ENCODE measurements at regions not wholly inside any gene's neighbourhood (a gene's known extent, or its start where the extent isn't known, plus 50 kb on each side); places are given as distances from the start of the nearest gene placed in this dataset.

DNA sequence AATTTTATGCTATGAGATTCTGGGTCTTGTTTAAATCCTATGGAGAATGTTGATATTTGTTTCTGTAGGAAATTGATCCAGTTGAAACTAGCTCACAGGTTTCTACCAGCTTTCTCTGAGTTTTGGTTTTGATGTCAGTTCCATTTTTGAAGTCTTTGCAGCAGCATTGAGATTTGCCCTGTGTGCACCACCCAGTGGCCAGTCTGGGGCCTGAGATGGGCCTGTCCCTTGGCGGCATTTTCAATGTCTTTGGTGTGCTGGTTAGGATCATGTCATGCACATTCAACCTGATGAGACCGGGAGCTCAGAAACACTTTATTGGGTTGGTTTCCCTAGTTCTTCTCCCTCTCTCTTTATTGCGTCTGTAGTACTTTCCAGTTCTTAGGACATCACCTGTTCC is 395.2 kb upstream of the MAP3K7 start:
- TF ChIP-seq, protein P1, sequence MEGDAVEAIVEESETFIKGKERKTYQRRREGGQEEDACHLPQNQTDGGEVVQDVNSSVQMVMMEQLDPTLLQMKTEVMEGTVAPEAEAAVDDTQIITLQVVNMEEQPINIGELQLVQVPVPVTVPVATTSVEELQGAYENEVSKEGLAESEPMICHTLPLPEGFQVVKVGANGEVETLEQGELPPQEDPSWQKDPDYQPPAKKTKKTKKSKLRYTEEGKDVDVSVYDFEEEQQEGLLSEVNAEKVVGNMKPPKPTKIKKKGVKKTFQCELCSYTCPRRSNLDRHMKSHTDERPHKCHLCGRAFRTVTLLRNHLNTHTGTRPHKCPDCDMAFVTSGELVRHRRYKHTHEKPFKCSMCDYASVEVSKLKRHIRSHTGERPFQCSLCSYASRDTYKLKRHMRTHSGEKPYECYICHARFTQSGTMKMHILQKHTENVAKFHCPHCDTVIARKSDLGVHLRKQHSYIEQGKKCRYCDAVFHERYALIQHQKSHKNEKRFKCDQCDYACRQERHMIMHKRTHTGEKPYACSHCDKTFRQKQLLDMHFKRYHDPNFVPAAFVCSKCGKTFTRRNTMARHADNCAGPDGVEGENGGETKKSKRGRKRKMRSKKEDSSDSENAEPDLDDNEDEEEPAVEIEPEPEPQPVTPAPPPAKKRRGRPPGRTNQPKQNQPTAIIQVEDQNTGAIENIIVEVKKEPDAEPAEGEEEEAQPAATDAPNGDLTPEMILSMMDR (IDR thresholded peaks at IDR 0.05; ENCODE audit: low read length): peak; percentile 27
- TF ChIP-seq EZH2phosphoT487 (IDR thresholded peaks at IDR 0.05; ENCODE audit: low read length): no peak

Data from MM.1S (cell line).